ENCODE measurements at regions not wholly inside any gene's neighbourhood (a gene's known extent, or its start where the extent isn't known, plus 50 kb on each side); places are given as distances from the start of the nearest gene placed in this dataset.

- TF ChIP-seq L3MBTL2 (conservative IDR thresholded peaks at IDR 0.05) (no peak), FOXM1 (IDR thresholded peaks at IDR 0.05; ENCODE audit: borderline replicate concordance) (no peak), SP1 (IDR thresholded peaks at IDR 0.05) (no peak), TARDBP (IDR thresholded peaks at IDR 0.05) (no peak), HDGF (IDR thresholded peaks at IDR 0.05; ENCODE audit: borderline replicate concordance) (no peak)
These were observed 280.6 kb downstream of the ZNF536 start for GRCh38 chr19:30652751-30653150.

Measured in HEK293T (cell line).